Heart right ventricle (tissue), 16 donors: ENCODE measurements at regions not wholly inside any gene's neighbourhood (a gene's known extent, or its start where the extent isn't known, plus 50 kb on each side); places are given as distances from the start of the nearest gene placed in this dataset.

ENCODE experiments used
- ATAC-seq, 8 donors: fragments of 200-7000 bp; cut with Tn5 transposase; one replicate each; pipeline ENCODE4 v1.9.1; 2020; ENCODE audit warnings: mild to moderate bottlenecking in 8 of 8, moderate library complexity in 8 of 8, moderate number of reproducible peaks in 1 of 8
- DNase-seq, 2 donors: peaks; one replicate each; pipeline ENCODE4 v3.0.0-alpha.2; 2020
- H3K27ac ChIP-seq, 10 donors: fragments of 200-600 bp; sonication (generic) in 2 of 10; one replicate each; pipeline versions ENCODE4 v1.5.0 to v1.8.0; 2020 to 2022; ENCODE audit warnings: mild to moderate bottlenecking in 3 of 10
- H3K27me3 ChIP-seq, 7 donors: fragments of 200-600 bp; one replicate each; pipeline ENCODE4 v1.8.0; 2021 to 2022; ENCODE audit warnings: mild to moderate bottlenecking in 2 of 7
- H3K36me3 ChIP-seq, 9 donors: fragments of 200-600 bp; sonication (generic) in 1 of 9; one replicate each; pipeline versions ENCODE4 v1.5.0 to v1.8.0; 2020 to 2022; ENCODE audit warnings: mild to moderate bottlenecking in 2 of 9
- H3K4me1 ChIP-seq, 9 donors: fragments of 200-600 bp; sonication (generic) in 1 of 9; one replicate each; pipeline versions ENCODE4 v1.5.0 to v1.8.0; 2020 to 2022; ENCODE audit warnings: mild to moderate bottlenecking in 4 of 9
- H3K4me3 ChIP-seq, 10 donors: fragments of 200-600 bp; sonication (generic) in 2 of 10; one replicate each; pipeline versions ENCODE4 v1.5.0 to v1.8.0; 2020 to 2022; ENCODE audit warnings: mild to moderate bottlenecking in 7 of 10, moderate library complexity in 2 of 10
- H3K9me3 ChIP-seq, 11 donors: fragments of 200-600 bp in 10 of 11; sonication (generic) in 2 of 11; one replicate each; pipeline versions ENCODE4 v1.5.0 to v1.8.0; 2013 to 2022; ENCODE audit warnings: mild to moderate bottlenecking in 2 of 11, control low read depth in 1 of 11, moderate library complexity in 1 of 11
- WGBS, 2 donors: extraction: QIAGEN DNeasy Blood & Tissue Kit; methylation state at CpG; one replicate each; pipeline ENCODE4 v1.1.7; 2013; ENCODE audit warnings: inconsistent platforms in 1 of 2; 5-methylcytosine and 5-hydroxymethylcytosine counted together
- intact Hi-C, 10 donors: fragments of 100-400 bp; cut with DNase I; formaldehyde crosslinking; loops; one replicate each; pipeline versions ENCODE4 v1.11.1 to v1.14.2; 2022
- TF ChIP-seq, protein P1 (sequence below), 9 donors: fragments of 200-600 bp; sonication (generic) in 2 of 9; IDR thresholded peaks; one replicate each; pipeline versions ENCODE4 v1.5.0 to v1.8.0; 2021 to 2022; ENCODE audit warnings: antibody characterized with exemption in 9 of 9, mild to moderate bottlenecking in 5 of 9, moderate library complexity in 1 of 9
- donor health status: Arrhythmogenic right ventricular cardiomyopathy.
- donor health status: ischemic (EF 13 %, LVEDD 7.1; RV severe dilation, severe dysfunction).
- donor health status: healthy with polysubstance abuse.
- donor health status: DM: no; HTN: yes; CAD: no.
- donor health status: DM: no; HTN: no; CAD: no.
- donor health status: ischemic (EF 25% LVEDD 6.9; RV normal size, moderate dysfunction).
- donor health status: ischemic (EF 25% LVEDD 5.7; RV mildly dilated, moderate dysfunction).
- donor health status: healthy.
- donor health status: DM: yes; HTN: yes; CAD: no.
- donor health status: Ischemic cardiomyopathy.
- donor health status: ischemic (EF 35%, LVEDD 5.7; RV mildly dilated, moderate dysfunction).
- donor health status: nonischemic (EF 11% LVEDD 7.7; RV severe dilation, severe dysfunction).
- donor health status: DM: yes; HTN: yes; CAD: no.
- donor health status: PGD.
- donor health status: ischemic (EF 29% LVEDD 5.4; RV normal size, mild dysfunction).
- donor health status: nonischemic (EF 23%, LVEDD 6.1; RV moderate dilation, normal function).

DNA sequence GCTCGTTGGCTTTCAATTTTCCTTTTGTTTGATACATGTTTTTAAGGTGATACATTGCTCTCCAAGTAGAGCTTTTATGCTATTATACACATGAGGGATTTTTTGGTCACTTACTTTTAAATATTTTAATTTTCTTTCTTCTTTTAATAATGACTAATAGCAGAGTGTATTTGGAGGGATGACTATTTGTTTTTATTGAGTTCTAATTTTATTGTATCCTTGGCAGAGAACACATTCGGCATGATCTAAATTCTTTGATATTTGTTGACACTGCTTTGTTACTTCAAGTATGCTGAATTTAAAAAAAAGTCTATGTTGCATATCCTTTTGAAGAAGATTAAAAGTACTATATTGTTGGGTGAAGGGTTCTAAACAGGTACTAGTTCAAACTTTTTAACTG is 149.9 kb upstream of the PDZRN3 start:
- DNase-seq = no peak
- no peaks in the 10 kb centered on the region for H3K36me3 ChIP-seq
- WGBS, 2 donors = 60 to 69% methylated on average over 2 of the region's 2 CpGs
- no peaks in the 10 kb centered on the region for H3K27me3 ChIP-seq
- TF ChIP-seq, protein P1, sequence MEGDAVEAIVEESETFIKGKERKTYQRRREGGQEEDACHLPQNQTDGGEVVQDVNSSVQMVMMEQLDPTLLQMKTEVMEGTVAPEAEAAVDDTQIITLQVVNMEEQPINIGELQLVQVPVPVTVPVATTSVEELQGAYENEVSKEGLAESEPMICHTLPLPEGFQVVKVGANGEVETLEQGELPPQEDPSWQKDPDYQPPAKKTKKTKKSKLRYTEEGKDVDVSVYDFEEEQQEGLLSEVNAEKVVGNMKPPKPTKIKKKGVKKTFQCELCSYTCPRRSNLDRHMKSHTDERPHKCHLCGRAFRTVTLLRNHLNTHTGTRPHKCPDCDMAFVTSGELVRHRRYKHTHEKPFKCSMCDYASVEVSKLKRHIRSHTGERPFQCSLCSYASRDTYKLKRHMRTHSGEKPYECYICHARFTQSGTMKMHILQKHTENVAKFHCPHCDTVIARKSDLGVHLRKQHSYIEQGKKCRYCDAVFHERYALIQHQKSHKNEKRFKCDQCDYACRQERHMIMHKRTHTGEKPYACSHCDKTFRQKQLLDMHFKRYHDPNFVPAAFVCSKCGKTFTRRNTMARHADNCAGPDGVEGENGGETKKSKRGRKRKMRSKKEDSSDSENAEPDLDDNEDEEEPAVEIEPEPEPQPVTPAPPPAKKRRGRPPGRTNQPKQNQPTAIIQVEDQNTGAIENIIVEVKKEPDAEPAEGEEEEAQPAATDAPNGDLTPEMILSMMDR (IDR thresholded peaks at IDR 0.05) = no peak
- no peak overlapping the region for H3K4me3 ChIP-seq
- peaks cover 0 to 13% (median 0%) of the 10 kb centered on the region in 9 donors for H3K4me1 ChIP-seq
- H3K9me3 ChIP-seq = peaks cover 0 to 8% (median 0%) of the 10 kb centered on the region in 11 donors
- intact Hi-C loops = no loop called here
- no peak for ATAC-seq
- H3K27ac ChIP-seq = no peak overlapping the region

DNA sequence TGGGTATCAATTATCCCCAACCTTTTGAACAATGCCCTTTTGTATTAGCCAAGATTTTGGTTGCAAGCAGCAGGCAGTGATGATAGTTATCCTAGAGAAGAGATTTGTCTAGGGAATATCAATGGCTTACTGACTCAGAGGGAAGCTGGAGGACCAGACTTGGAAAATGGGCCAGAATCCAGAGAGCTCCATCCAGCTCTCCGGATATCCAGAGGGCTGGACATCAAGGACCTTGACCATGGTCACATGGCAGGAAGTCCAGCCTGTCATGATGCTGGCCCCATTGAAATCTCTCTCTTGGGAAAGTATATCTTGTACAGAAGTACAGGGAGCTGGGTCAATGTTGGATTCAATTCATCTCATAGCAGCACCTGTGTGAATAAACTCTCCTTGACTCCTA is 148.5 kb upstream of the PDZRN3 start:
- H3K27me3 ChIP-seq = no peaks in the 10 kb centered on the region
- WGBS, 2 donors = 21 to 56% methylated on average over 1 of the region's 1 CpG
- H3K4me1 ChIP-seq = peaks cover 0 to 15% (median 7%) of the 10 kb centered on the region in 9 donors
- no peaks in the 10 kb centered on the region for H3K36me3 ChIP-seq
- peak; percentile 24 to 77 (median 56) for ATAC-seq
- intact Hi-C loops = no loop called here
- H3K27ac ChIP-seq = no peak overlapping the region
- peaks cover 0 to 8% (median 0%) of the 10 kb centered on the region in 11 donors for H3K9me3 ChIP-seq
- peak in 1 of 2 donors; percentile 33 for DNase-seq
- TF ChIP-seq, protein P1 (IDR thresholded peaks at IDR 0.05) = no peak
- no peak overlapping the region for H3K4me3 ChIP-seq

DNA sequence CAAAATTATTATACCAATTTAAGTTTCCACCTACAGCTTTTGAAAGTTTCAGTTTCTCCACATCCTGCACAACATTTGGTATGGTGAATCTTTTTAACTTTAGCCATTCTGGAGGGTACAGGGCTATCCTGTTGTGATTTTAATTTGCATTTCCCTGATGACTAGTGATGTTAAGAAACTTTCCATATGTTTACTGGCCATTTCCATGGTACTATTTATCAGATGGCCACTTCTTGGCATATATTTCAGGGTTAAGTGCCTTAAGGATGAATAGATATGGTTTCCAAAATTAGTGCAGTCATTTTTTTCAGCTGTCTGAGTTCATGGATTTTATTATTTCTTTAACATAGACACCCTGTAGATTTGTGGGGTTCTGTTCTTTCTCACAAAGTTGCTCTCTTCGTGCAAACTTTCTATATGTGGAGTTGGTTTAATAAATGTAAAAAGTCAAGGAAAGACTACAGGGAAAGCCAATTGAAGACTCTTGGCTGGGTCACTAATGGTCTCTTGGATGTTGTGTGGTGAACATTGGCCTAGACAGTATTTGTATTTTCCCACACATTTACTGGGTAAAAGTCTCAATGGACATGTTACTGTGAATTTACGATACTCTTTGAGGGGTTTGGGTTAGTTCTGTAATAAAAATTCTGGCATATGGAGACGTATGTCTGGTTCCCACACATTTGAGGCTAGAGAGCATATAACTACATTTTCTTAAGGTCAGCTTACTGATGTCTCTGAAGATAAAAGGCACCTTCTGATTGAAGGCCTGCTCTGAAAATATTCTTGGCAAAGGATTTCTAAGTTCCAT is 147.5 kb upstream of the PDZRN3 start:
- Histone ChIP-seq H3K4me1 (peaks cover 0 to 23% (median 9%) of the 10 kb centered on the region in 9 donors), H3K27me3 (no peaks in the 10 kb centered on the region), H3K4me3 (no peak overlapping the region), H3K9me3 (peaks cover 0 to 8% (median 0%) of the 10 kb centered on the region in 11 donors), H3K36me3 (no peaks in the 10 kb centered on the region), H3K27ac (peak overlapping the region in 1 of 10 donors; percentile 21)
- TF ChIP-seq, protein P1 (IDR thresholded peaks at IDR 0.05) = no peak
- intact Hi-C loops = no loop called here
- ATAC-seq = no peak
- 74 to 82% methylated on average over 3 of the region's 3 CpGs for WGBS, 2 donors
- no peak for DNase-seq

DNA sequence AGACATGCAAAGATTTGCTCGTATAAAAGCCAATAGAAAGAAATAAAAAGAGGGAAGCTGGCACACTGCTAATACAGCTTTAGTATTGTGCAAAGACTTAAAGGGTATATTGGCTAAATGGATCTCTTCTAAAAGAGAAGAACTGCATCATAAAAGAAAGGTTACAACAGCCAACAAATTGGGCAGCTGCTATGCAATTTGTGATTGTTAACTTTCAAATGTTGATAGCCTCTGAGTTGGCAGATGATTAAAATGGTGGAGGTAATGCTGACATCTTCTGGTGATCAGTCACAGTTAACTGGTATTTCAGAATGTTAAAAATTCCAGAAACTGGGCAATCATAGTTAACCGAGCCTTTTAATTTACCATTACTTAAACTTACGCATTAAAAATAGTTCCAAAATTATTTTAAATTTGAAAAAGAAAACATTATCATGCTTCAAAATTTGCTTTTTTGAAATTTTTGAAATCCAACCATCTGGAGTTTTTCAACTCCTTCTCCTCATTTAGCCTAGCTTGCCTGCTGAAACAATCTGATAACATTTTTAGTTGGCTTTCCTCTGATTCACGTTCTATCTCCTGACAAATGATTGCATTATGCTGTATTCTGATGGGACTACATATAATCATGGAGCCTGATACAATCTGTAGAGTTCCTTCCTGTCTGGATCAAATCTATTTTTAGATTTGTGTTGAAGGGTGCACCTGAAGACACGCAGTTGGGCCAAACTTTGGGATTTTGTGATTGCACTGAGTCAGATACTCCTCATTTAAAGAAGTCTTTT is 144.0 kb upstream of the PDZRN3 start:
- Histone ChIP-seq H3K36me3 (no peaks in the 10 kb centered on the region), H3K27me3 (no peaks in the 10 kb centered on the region), H3K27ac (peak overlapping the region in 1 of 10 donors; percentile 79), H3K9me3 (peaks cover 0 to 8% (median 0%) of the 10 kb centered on the region in 11 donors), H3K4me3 (no peak overlapping the region), H3K4me1 (peaks cover 0 to 38% (median 14%) of the 10 kb centered on the region in 9 donors)
- TF ChIP-seq, protein P1 (IDR thresholded peaks at IDR 0.05) = peak in 3 of 9 donors; percentile 12 to 31 (median 26)
- DNase-seq (no peak), ATAC-seq (no peak)
- WGBS, 2 donors = 63 to 65% methylated on average over 5 of the region's 5 CpGs
- intact Hi-C loops = loop anchor here in 3 of 10 donors (5.0 to 10.0 kb wide), 3 partner anchors 144 to 264 kb away; partner anchors contain the start of gene PDZRN3 (in 1 of the 3)
